RKO (cell line): ENCODE measurements at regions not wholly inside any gene's neighbourhood (a gene's known extent, or its start where the extent isn't known, plus 50 kb on each side); places are given as distances from the start of the nearest gene placed in this dataset.
"Not testable (repeated sequence)": the region's sequence is repeated elsewhere in the genome, so short reads cannot be mapped to it uniquely, and the experiment has no call there.

Source experiments
- DNase-seq: peaks from one replicate; pipeline ENCODE4 v3.0.0-alpha.2; 2016; ENCODE audit warnings: low spot score

DNA sequence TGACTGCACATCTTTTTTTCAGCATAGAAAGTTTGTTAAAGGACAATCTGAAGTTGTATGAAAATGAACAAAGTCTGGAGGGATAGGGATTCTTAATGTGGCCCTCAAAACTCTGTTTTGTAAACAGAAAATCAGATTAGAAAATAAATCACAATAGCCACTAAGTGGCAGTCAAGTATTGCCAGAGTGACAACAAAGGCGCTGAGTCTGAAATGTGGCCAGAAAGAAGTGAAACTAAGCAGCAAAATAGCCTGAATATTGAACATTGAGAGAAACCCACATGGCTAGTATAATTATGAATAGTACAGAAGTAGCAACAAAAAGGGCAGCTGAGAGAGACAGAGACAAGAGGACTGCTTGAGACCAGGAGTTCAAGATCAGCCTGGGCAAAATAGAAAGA, 81.1 kb upstream of the CT45A1 start:
- peak; percentile 9 for DNase-seq

GRCh38 chrX:135639066-135639780, 74.2 kb upstream of the CT45A1 start:
- no peak for DNase-seq

DNA sequence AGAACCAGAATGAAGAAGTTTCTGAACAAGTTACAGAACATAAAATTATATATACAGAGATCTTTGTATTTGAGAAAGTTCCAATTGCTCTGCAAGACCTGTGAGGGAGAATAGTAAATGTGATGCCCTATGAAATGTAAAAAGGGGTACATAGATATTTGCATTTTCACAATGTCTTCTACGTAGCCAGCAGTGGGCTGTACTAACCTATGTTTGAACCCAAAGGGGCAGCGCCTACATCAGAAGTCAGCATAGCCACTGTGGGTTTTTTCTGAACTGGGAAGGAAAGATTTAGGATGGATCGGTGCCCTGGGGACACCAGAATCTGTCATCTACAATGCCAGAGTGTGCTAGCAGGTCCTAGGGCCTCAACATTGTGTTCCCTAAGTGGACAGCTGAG, 69.5 kb upstream of the CT45A1 start:
- no peak for DNase-seq

GRCh38 chrX:135644624-135645023, 68.8 kb upstream of the CT45A1 start:
- DNase-seq, result no peak

GRCh38 chrX:135649029-135649428, 64.4 kb upstream of the CT45A1 start:
- no peak for DNase-seq

GRCh38 chrX:135649561-135649960, 63.9 kb upstream of the CT45A1 start:
- DNase-seq, result no peak

DNA sequence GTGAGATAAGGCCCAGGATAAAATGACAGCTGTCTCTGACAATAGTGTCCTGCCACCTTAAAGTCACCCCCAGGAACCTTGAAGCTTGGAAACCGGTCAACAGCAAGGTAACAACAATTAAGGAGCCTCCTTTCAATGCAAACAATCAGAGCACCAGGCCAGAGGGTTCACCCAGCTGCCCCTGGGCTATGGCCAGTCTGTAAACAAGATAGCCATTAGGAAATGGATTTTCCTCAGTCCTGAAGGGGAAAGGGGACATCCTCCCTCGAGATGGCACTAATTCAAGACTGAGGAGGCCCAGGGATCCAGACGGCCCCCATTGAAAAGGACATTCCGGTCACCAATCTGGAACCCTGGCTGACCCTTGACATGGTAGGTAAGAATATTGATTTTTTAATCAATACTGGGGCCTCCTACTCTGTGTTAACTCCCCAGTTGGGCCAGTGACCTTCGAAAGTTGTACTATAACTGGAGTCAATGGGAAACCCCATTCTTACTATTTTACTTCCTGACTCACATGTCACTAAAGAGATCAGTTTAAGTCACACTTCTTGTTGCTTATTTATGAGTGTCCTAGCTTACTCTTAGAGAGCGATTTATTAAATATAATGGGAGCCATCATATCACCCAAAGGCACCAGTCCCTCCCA, 61.7 kb upstream of the CT45A1 start:
- DNase-seq, result no peak

- DNase-seq, result no peak
These were observed 60.8 kb upstream of the CT45A1 start for GRCh38 chrX:135652602-135653001.

DNA sequence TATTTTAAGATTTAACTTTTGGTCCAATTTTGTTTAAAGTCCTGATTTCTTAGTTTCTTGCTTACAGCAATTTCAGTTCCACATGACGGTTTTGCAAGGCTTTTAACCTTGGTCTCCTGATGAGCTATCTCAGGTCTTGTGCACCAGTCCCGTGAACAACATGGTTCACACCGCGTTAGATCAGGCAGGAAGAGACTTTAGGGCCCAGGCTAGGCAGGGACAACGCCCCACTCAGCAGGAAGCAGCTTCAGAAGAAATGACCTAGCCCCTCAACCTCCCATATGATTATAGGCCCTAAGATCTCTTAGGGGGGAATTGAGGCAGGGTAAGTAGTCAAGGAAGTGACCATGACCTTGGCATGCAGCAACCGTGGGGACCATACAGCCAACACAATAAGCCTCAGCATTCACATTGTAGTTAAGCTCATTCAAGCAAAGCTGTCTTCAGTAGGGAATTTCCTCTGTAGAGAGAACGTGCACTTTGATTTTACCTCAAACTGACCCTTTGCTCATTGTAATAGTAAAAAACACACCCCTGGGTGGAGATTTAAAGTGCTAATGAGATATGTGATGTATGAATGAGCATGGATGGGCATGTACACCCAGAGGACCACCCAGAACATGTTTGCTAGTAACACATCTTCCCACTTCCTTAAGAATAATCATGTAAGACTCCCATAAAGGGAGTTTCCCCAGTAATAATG, 55.3 kb upstream of the CT45A1 start:
- not testable (repeated sequence) for DNase-seq
